HG03025 (cell line): ENCODE measurements at regions not wholly inside any gene's neighbourhood (a gene's known extent, or its start where the extent isn't known, plus 50 kb on each side); places are given as distances from the start of the nearest gene placed in this dataset.

Source experiments
- ATAC-seq: cut with Tn5 transposase; IDR thresholded peaks from one replicate; pipeline ENCODE4 v1.9.1; 2021; ENCODE audit warnings: mild to moderate bottlenecking, moderate library complexity; ENCODE audit not compliant: unreplicated experiment, low FRiP score

DNA sequence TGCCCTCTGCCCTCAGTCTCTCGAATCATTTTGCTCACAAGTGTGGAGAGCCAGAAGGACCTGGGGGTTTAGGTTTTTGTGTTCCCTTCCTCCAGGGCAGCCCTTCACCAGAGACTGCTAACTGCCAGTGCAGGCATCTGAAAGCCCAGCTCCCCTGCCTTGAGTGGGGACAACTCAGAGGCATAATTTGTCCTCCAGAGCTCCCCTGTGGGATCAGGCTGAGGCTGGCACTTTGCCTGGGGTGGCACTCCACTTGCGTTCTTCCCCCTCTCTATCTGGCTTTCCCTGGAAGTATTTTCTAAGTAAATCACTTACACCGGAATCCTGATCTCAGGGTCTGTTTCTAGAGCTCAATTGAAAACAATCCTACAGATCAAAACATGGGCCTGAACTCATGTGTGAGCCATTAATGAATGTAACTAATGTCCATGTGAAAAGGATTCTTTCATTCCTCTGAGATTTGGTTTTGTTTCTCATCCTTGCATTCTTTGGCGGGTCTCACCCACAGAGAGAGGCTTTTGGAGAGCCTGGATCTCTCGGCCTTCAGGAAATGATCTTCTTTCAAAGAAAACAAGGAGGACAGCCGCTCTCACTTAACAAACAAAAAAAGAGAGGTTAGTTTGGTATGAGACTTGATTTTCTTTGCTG lies 125.7 kb upstream of the RIPOR2 start:
- no peak for ATAC-seq

DNA sequence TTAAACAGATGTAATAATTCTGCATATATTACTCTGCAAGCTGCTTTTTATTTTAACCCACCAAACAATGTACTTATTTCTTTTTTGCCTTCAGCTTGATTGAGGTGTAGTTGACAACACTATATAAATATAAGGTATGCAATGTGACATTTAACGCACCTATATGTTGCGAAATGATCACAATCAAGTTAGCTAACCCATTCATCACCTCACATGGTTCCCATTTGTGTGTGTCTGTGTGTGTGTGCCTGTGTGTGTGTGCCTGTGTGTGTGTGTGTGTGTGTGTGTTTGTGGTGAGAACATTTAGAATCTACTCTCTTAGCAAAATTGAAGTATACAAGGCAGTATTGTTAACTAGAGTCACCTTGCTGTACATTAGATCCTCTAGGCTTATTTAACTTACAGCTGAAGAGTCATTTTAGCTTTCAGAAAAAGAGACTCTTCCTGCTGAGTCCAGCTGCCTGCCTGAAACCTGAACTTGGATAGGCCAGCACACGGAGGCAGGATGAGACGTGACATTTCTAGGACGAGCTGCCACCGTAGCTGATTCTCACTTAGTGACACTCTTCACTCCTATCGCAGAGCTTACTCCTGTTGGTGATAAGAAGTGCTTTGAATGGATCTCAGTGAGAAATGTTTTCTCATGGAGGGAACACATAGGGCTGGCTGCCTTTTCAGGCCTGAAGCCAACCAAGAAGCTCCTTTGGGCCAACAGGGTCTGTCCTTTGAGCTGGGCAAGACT lies 126.5 kb upstream of the RIPOR2 start:
- no peak for ATAC-seq

- ATAC-seq, result no peak
Observed at GRCh38 chr6:25064006-25064405, 128.2 kb upstream of the RIPOR2 start.

GRCh38 chr6:25065666-25066065 lies 129.9 kb upstream of the RIPOR2 start:
- ATAC-seq, result no peak

DNA sequence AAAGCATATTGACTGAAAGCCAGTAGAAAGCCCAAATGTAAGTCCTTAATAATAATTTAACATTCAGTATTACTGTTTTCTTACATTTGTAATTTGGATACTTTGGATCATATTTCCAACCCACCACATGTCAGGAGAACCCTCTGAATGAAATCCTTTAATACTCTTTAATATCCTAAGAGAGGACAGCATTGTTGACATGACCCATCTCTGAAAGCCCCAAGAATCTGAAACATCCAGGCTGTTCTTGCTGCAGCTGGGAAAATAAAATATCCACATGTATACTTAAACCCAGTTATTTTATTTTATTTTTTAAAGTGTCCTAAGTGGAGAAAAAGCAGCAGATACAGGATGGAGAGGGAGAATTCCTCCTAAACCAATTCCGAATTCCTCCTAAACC lies 130.8 kb upstream of the RIPOR2 start:
- ATAC-seq, result no peak

DNA sequence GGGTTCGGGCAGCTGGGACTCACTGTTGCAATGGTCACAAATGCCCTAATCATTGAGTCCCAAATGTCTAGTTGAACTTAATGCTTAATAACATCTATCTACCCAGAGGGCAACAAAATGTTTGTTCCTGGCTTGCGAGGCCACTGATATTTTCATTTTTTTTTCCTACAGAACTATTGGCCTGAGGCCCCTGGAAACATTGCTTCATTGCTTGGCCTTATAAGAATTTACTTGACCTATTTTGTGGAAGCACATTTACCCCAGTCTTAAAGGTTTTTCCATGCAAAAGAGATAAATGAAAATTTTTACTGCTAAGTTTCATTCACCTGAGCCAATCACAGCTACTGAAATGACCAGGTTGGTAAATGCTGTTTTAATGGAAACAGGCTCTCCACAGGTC lies 133.1 kb upstream of the RIPOR2 start:
- ATAC-seq, result no peak

GRCh38 chr6:25070547-25071366 lies 135.0 kb upstream of the RIPOR2 start:
- peak; percentile 66 for ATAC-seq

- ATAC-seq, result no peak
Observed at GRCh38 chr6:25078141-25078540, 142.4 kb upstream of the RIPOR2 start.

DNA sequence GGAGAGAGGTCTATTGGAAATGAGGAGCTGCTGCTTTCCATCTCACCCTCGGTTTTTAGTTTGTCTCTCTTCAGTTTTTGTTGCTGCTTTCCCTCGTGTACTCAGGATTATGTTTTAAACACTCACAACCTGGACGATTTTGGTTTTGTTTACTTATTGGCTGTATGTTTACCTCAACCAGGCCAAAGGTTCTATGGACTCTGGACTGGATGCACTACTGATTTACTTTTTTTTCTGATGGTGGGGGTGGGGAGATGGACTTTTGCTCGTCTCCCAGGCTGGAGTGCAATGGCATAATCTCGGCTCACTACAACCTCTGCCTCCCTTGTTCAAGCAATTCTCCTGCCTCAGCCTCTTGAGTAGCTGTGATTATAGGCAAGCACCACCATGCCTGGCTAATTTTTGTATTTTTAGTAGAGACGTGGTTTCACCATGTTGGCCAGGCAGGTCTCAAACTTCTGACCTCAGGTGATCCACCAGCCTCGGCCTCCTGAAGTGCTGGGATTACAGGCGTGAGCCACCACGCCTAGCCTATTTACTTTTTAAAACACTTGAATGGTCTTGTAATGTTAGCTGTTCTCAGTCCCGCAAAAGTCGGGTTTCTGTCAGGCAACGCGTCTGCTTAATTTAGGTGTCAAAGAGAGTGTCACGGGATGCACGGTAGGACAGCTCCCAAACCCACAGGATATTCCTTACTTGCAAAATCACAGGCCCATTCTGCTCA lies 148.2 kb upstream of the RIPOR2 start:
- ATAC-seq, result no peak

DNA sequence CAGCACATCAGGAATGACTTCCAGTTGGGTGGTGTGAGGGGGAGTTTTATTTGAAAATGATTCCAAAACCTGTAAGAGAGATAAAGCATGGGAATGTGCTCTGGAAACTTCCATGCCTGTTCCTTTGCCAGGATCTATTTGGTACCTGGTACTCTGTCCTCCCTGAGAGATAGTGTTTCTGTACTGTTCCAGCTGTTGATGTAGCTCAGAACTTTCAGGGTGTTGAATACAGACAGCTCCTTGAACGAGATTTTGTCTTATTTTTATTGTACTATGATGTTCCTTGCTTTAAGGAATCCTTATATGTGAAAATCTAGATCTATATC lies 148.7 kb upstream of the RIPOR2 start:
- no peak for ATAC-seq

- no peak for ATAC-seq
Observed at GRCh38 chr6:25085756-25086155, 150.0 kb upstream of the RIPOR2 start.

- no peak for ATAC-seq
Observed at GRCh38 chr6:25086500-25087091, 150.8 kb upstream of the RIPOR2 start.

GRCh38 chr6:25088513-25088912 lies 152.8 kb upstream of the RIPOR2 start:
- ATAC-seq, result no peak

GRCh38 chr6:25089442-25089841 lies 153.7 kb upstream of the RIPOR2 start:
- no peak for ATAC-seq

DNA sequence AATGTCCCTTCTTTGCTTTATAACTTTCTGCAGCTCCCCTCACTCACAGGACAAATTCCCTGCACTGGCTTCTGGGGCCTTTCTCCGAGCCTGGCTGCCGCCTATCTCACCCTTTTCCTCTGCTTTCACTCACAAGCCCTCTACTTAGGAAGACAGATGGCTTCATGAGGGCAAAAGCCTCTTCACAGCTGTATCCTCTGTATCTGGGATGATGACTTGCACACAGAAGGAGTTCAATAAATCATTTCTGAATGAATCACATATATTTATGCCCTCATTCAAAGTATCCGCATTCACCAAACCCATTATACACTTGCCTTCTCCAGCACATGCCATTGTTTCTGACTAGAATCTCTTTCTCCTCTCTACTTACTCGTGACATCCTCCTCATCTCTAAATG lies 159.0 kb upstream of the RIPOR2 start:
- no peak for ATAC-seq

- no peak for ATAC-seq
Observed at GRCh38 chr6:25100288-25100687, 164.5 kb upstream of the RIPOR2 start.

DNA sequence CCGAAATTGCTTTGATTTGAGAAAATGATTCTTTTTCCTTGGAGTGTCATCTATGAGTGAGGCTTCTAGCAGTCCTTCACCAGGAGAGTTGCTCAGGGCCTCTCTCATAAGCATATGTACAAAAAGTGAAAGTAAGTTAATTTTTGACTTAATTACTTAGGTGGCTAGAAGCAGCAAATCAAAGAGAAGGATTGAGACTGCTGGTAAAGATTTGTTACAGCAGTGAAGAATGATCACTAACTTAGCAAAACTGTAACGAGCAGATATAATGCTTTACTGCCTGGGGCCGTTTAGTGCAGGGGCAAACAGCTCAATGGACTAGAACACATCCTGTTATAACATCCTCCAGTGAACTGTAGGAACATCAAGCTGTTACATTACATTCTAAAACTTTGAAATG lies 167.8 kb upstream of the RIPOR2 start:
- ATAC-seq, result no peak

GRCh38 chr6:25105070-25105925 lies 169.5 kb upstream of the RIPOR2 start:
- no peak for ATAC-seq

GRCh38 chr6:25107218-25107617 lies 171.5 kb upstream of the RIPOR2 start:
- no peak for ATAC-seq

DNA sequence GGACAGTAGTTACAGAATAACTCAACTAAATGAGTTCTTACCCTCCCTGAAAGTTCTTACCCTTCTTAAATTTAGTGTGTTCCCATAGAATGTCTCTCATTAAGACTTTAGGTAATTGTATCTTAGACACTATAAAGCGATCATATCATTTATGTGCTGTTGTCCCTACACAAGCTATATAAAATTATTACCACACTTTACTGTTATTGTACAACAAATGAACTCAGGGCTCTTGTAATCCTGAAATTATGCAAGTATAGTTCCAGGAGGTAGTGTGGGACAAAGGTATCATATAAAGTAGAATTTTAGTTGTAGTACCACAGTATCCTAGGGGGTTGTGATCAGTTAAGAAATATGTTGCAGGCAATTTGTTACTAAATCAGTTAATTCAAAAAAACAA lies 167.4 kb upstream of the CARMIL1 start:
- no peak for ATAC-seq
